B cell (primary cell): ENCODE measurements at regions not wholly inside any gene's neighbourhood (a gene's known extent, or its start where the extent isn't known, plus 50 kb on each side); places are given as distances from the start of the nearest gene placed in this dataset.

Source experiments
- CTCF ChIP-seq: fragments of 200-600 bp; IDR thresholded peaks from one replicate; pipeline ENCODE4 v1.8.0; 2022; ENCODE audit warnings: antibody characterized with exemption, mild to moderate bottlenecking
- EZH2 ChIP-seq: IDR thresholded peaks from 2 replicates; pipeline ENCODE4 v1.6.1; 2012; ENCODE audit warnings: borderline replicate concordance, low read depth, mild to moderate bottlenecking, moderate library complexity, low read length; ENCODE audit not compliant: insufficient read depth, poor library complexity, severe bottlenecking

- TF ChIP-seq EZH2 (no peak), CTCF (no peak)
These were observed 168.2 kb upstream of the CHST9 start for GRCh38 chr18:27353273-27353672.
